PFSK-1 (cell line): ENCODE measurements at regions not wholly inside any gene's neighbourhood (a gene's known extent, or its start where the extent isn't known, plus 50 kb on each side); places are given as distances from the start of the nearest gene placed in this dataset.

Experiments
- FOXP2 ChIP-seq: optimal IDR thresholded peaks from 2 replicates; pipeline ENCODE3; 2011; ENCODE audit warnings: borderline replicate concordance, control low read depth, inconsistent platforms; ENCODE audit not compliant: insufficient read depth; ENCODE audit errors: extremely low read length, extremely low read depth
- POLR2AphosphoS5 ChIP-seq: IDR thresholded peaks from 2 replicates; pipeline ENCODE4 v1.6.1; 2012; ENCODE audit warnings: low read depth, mild to moderate bottlenecking, control low read depth, low read length, moderate library complexity
- REST ChIP-seq, 2 experiments: IDR thresholded peaks; 2 replicates each; pipeline versions ENCODE4 v1.6.1 to v1.8.0; 2011 to 2012; ENCODE audit warnings: low read depth in 2 of 2, low read length in 2 of 2, control low read depth in 1 of 2, inconsistent platforms in 1 of 2, mild to moderate bottlenecking in 1 of 2, moderate library complexity in 1 of 2; ENCODE audit not compliant: insufficient read depth in 1 of 2
- SIN3A ChIP-seq: IDR thresholded peaks from 2 replicates; pipeline ENCODE4 v1.6.1; 2012; ENCODE audit warnings: mild to moderate bottlenecking, low read length, moderate library complexity, borderline replicate concordance; ENCODE audit not compliant: insufficient read depth
- TAF1 ChIP-seq: IDR thresholded peaks from 2 replicates; pipeline ENCODE4 v1.6.1; 2012; ENCODE audit warnings: low read length, control low read depth, borderline replicate concordance; ENCODE audit not compliant: insufficient read depth

- no peak for TF ChIP-seq REST (IDR thresholded peaks at IDR 0.05; ENCODE audit: insufficient read depth in 1 of 2, low read depth in 2 of 2, low read length in 2 of 2)
- TF ChIP-seq SIN3A: no peak
- no peak for TF ChIP-seq FOXP2
- no peak for TF ChIP-seq POLR2AphosphoS5
- TF ChIP-seq TAF1: no peak
These were observed 412.5 kb upstream of the RARB start for GRCh38 chr3:25015599-25015998.

- no peak for TF ChIP-seq REST (IDR thresholded peaks at IDR 0.05; ENCODE audit: insufficient read depth in 1 of 2, low read depth in 2 of 2, low read length in 2 of 2)
- TF ChIP-seq SIN3A: no peak
- no peak for TF ChIP-seq POLR2AphosphoS5
- no peak for TF ChIP-seq TAF1
- no peak for TF ChIP-seq FOXP2
These were observed 409.2 kb upstream of the RARB start for GRCh38 chr3:25018909-25019308.

GRCh38 chr3:25019506-25019905, 408.6 kb upstream of the RARB start:
- TF ChIP-seq REST (IDR thresholded peaks at IDR 0.05; ENCODE audit: insufficient read depth in 1 of 2, low read depth in 2 of 2, low read length in 2 of 2): no peak
- no peak for TF ChIP-seq FOXP2
- TF ChIP-seq SIN3A: no peak
- no peak for TF ChIP-seq TAF1

GRCh38 chr3:25021816-25022215, 406.2 kb upstream of the RARB start:
- TF ChIP-seq POLR2AphosphoS5 (no peak), SIN3A (no peak), FOXP2 (no peak), REST (IDR thresholded peaks at IDR 0.05; ENCODE audit: insufficient read depth in 1 of 2, low read depth in 2 of 2, low read length in 2 of 2) (no peak), TAF1 (no peak)

GRCh38 chr3:25023876-25024275, 404.2 kb upstream of the RARB start:
- no peak for TF ChIP-seq REST (IDR thresholded peaks at IDR 0.05; ENCODE audit: insufficient read depth in 1 of 2, low read depth in 2 of 2, low read length in 2 of 2)
- TF ChIP-seq SIN3A: no peak
- no peak for TF ChIP-seq FOXP2
- no peak for TF ChIP-seq POLR2AphosphoS5
- TF ChIP-seq TAF1: no peak
